HepG2 (cell line): ENCODE measurements at regions not wholly inside any gene's neighbourhood (a gene's known extent, or its start where the extent isn't known, plus 50 kb on each side); places are given as distances from the start of the nearest gene placed in this dataset.

Experiments
- MIXL1 ChIP-seq: IDR thresholded peaks from 2 replicates; pipeline ENCODE4 v1.6.1; 2016
- POLR2A ChIP-seq, 2 experiments: IDR thresholded peaks; 2 replicates each; pipeline ENCODE4 v1.6.1; 2011; ENCODE audit warnings: low read depth in 2 of 2, low read length in 2 of 2, mild to moderate bottlenecking in 1 of 2, moderate library complexity in 1 of 2; ENCODE audit not compliant: insufficient read depth in 1 of 2
- TF ChIP-seq, protein P1 (sequence below): sonication (generic); formaldehyde crosslinking; IDR thresholded peaks from 2 replicates; pipeline ENCODE4 v1.5.0; 2020; ENCODE audit warnings: mild to moderate bottlenecking, missing genetic modification reagents, moderate library complexity
- TF ChIP-seq, protein P2 (sequence below): sonication (generic); formaldehyde crosslinking; IDR thresholded peaks from 2 replicates; pipeline ENCODE4 v1.4.0; 2020; ENCODE audit warnings: missing genetic modification reagents, mild to moderate bottlenecking, borderline replicate concordance

GRCh38 chr5:87608385-87608784 is 195.7 kb upstream of the CCNH start:
- TF ChIP-seq POLR2A (IDR thresholded peaks at IDR 0.05; ENCODE audit: insufficient read depth in 1 of 2, low read depth in 2 of 2, low read length in 2 of 2): no peak
- TF ChIP-seq, protein P1, sequence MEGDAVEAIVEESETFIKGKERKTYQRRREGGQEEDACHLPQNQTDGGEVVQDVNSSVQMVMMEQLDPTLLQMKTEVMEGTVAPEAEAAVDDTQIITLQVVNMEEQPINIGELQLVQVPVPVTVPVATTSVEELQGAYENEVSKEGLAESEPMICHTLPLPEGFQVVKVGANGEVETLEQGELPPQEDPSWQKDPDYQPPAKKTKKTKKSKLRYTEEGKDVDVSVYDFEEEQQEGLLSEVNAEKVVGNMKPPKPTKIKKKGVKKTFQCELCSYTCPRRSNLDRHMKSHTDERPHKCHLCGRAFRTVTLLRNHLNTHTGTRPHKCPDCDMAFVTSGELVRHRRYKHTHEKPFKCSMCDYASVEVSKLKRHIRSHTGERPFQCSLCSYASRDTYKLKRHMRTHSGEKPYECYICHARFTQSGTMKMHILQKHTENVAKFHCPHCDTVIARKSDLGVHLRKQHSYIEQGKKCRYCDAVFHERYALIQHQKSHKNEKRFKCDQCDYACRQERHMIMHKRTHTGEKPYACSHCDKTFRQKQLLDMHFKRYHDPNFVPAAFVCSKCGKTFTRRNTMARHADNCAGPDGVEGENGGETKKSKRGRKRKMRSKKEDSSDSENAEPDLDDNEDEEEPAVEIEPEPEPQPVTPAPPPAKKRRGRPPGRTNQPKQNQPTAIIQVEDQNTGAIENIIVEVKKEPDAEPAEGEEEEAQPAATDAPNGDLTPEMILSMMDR (CRISPR knock-in tag): no peak
- TF ChIP-seq, protein P2, sequence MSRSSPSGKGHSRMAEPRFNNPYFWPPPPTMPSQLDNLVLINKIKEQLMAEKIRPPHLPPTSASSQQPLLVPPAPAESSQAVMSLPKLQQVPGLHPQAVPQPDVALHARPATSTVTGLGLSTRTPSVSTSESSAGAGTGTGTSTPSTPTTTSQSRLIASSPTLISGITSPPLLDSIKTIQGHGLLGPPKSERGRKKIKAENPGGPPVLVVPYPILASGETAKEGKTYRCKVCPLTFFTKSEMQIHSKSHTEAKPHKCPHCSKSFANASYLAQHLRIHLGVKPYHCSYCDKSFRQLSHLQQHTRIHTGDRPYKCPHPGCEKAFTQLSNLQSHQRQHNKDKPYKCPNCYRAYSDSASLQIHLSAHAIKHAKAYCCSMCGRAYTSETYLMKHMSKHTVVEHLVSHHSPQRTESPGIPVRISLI (CRISPR knock-in tag): no peak
- TF ChIP-seq MIXL1 (CRISPR knock-in tag): no peak
